ENCODE measurements at regions not wholly inside any gene's neighbourhood (a gene's known extent, or its start where the extent isn't known, plus 50 kb on each side); places are given as distances from the start of the nearest gene placed in this dataset.

DNA sequence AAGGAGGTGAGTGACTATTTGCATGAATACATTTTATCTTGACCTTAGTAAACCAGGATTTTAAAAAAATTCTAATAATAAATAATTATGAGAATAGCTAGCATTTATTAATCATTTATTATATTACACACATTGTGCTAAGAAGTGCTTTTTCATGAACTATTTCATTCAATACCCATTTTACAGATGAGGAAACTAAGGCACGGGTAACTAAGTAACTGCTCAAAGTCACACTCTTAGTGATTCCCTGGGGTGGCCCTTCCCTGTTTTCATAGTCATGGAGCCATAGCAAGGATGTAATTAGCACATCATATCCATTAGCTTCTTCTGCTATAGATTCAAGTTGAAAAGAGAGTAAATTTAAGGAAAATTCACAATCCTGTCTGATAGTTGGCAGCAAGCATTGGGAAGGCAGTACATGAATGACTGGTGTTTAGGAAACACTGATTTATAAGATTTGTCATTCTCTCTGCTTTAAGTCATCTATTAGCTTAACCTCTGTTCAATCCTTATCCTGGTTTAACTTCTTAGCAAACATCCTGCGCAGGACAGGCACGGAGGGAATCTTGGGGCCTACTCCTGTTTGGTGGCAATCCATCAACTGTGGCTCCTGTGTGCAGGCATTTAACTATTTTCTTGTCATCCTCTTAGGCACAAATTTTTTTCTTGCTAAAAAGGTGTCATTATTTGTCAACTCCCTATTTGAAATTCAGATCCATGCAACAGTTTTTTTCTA lies 68.3 kb downstream of the RIN2 start:
- no peaks in the 10 kb centered on the region for H3K4me1 ChIP-seq (ENCODE audit: control insufficient read depth, low read depth, low read length)
- no peak overlapping the region for H3K18ac ChIP-seq (ENCODE audit: low read length)
- H4K5ac ChIP-seq (ENCODE audit: low read length) = no peak overlapping the region
- H3K79me2 ChIP-seq (ENCODE audit: control insufficient read depth, insufficient read depth, low read length) = no peaks in the 10 kb centered on the region
- no peak overlapping the region for H3K27ac ChIP-seq (ENCODE audit: low read depth, low read length)
- no peak overlapping the region for H3K23ac ChIP-seq (ENCODE audit: low read length)
- no peak overlapping the region for H4K8ac ChIP-seq (ENCODE audit: low read depth, low read length)
- no peaks in the 10 kb centered on the region for H3K27me3 ChIP-seq (ENCODE audit: insufficient read depth, low read length, poor library complexity)
- no peak overlapping the region for H3K56ac ChIP-seq (ENCODE audit: low read length)
- no peaks in the 10 kb centered on the region for H3K79me1 ChIP-seq (ENCODE audit: low read length)
- no peak overlapping the region for H2BK15ac ChIP-seq (replicated peaks; ENCODE audit: low read depth)
- no peak for DNase-seq
- no peak overlapping the region for H2BK120ac ChIP-seq (ENCODE audit: low read depth, low read length)
- no peak overlapping the region for H3K4me3 ChIP-seq (ENCODE audit: low read length)
- H3K36me3 ChIP-seq (ENCODE audit: control insufficient read depth, insufficient read depth, low read length) = no peaks in the 10 kb centered on the region
- no peak overlapping the region for H3K4me2 ChIP-seq (ENCODE audit: low read length)
- no peak overlapping the region for H2BK5ac ChIP-seq (ENCODE audit: low read length)
- H2AK5ac ChIP-seq (ENCODE audit: low read length) = no peak overlapping the region
- no peak overlapping the region for H3K4ac ChIP-seq (ENCODE audit: low read depth, low read length)
- WGBS (ENCODE audit: extremely low coverage, insufficient coverage, low lambda C conversion rate) = no CpG with 5 or more reads among the region's 3 CpGs
- no peak overlapping the region for H3K9ac ChIP-seq (ENCODE audit: low read length)

DNA sequence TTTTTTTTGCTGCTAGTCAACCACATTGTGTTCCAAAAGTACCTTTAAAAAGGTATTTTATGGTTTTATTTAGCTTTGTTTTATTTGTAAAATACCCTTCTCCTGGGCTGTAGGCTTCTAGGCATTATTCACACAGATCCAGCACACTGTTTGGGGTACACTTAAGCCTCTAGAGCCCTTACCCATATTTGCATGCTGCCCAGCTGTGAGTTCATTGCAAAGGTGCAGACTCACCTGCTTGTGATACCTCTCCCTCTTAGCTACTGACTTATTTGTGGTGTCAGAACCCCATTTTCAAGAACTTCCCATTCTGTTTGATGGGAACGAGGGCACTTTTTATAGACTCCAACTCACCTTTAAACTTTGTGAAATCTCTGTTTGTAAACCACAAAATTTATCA lies 69.8 kb downstream of the RIN2 start:
- no peak overlapping the region for H2BK5ac ChIP-seq (ENCODE audit: low read length)
- H3K27ac ChIP-seq (ENCODE audit: low read depth, low read length) = no peak overlapping the region
- H3K79me1 ChIP-seq (ENCODE audit: low read length) = no peaks in the 10 kb centered on the region
- no peak overlapping the region for H3K9ac ChIP-seq (ENCODE audit: low read length)
- H3K4me3 ChIP-seq (ENCODE audit: low read length) = no peak overlapping the region
- H3K36me3 ChIP-seq (ENCODE audit: control insufficient read depth, insufficient read depth, low read length) = no peaks in the 10 kb centered on the region
- no peak overlapping the region for H3K4me2 ChIP-seq (ENCODE audit: low read length)
- no peak overlapping the region for H4K5ac ChIP-seq (ENCODE audit: low read length)
- H3K23ac ChIP-seq (ENCODE audit: low read length) = no peak overlapping the region
- no peak overlapping the region for H2AK5ac ChIP-seq (ENCODE audit: low read length)
- no peaks in the 10 kb centered on the region for H3K4me1 ChIP-seq (ENCODE audit: control insufficient read depth, low read depth, low read length)
- H4K8ac ChIP-seq (ENCODE audit: low read depth, low read length) = no peak overlapping the region
- H3K56ac ChIP-seq (ENCODE audit: low read length) = no peak overlapping the region
- H3K4ac ChIP-seq (ENCODE audit: low read depth, low read length) = no peak overlapping the region
- H3K18ac ChIP-seq (ENCODE audit: low read length) = no peak overlapping the region
- no peaks in the 10 kb centered on the region for H3K79me2 ChIP-seq (ENCODE audit: control insufficient read depth, insufficient read depth, low read length)
- H3K27me3 ChIP-seq (ENCODE audit: insufficient read depth, low read length, poor library complexity) = no peaks in the 10 kb centered on the region
- H2BK15ac ChIP-seq (replicated peaks; ENCODE audit: low read depth) = no peak overlapping the region
- no CpG with 5 or more reads among the region's 1 CpG for WGBS (ENCODE audit: extremely low coverage, insufficient coverage, low lambda C conversion rate)
- H2BK120ac ChIP-seq (ENCODE audit: low read depth, low read length) = no peak overlapping the region
- DNase-seq = no peak

DNA sequence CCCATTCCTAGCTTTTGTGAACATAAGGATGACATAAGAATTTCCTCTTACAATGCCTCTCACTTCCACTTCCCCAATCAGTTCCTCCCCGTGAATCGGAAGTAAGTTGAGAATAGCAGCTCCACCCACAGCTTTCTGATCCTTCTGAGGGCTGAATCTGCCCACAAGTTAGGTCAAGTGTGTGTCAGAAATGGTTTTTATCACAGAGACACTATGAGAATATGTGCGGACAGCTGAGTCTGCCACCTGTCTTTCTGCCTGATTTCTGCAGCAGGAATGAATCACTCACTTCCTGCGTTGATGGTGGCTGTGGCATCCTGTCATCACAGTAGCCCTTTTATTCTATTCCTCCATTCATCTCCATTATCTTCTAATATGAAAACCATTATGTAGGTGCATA lies 70.2 kb downstream of the RIN2 start:
- no peak overlapping the region for H4K5ac ChIP-seq (ENCODE audit: low read length)
- no peak overlapping the region for H3K4ac ChIP-seq (ENCODE audit: low read depth, low read length)
- H3K56ac ChIP-seq (ENCODE audit: low read length) = no peak overlapping the region
- no peaks in the 10 kb centered on the region for H3K27me3 ChIP-seq (ENCODE audit: insufficient read depth, low read length, poor library complexity)
- DNase-seq = no peak
- no peaks in the 10 kb centered on the region for H3K79me1 ChIP-seq (ENCODE audit: low read length)
- no peak overlapping the region for H2AK5ac ChIP-seq (ENCODE audit: low read length)
- no peaks in the 10 kb centered on the region for H3K79me2 ChIP-seq (ENCODE audit: control insufficient read depth, insufficient read depth, low read length)
- no peak overlapping the region for H3K4me2 ChIP-seq (ENCODE audit: low read length)
- H2BK15ac ChIP-seq (replicated peaks; ENCODE audit: low read depth) = no peak overlapping the region
- H3K27ac ChIP-seq (ENCODE audit: low read depth, low read length) = no peak overlapping the region
- H3K9ac ChIP-seq (ENCODE audit: low read length) = no peak overlapping the region
- no CpG with 5 or more reads among the region's 4 CpGs for WGBS (ENCODE audit: extremely low coverage, insufficient coverage, low lambda C conversion rate)
- no peak overlapping the region for H2BK120ac ChIP-seq (ENCODE audit: low read depth, low read length)
- no peaks in the 10 kb centered on the region for H3K4me1 ChIP-seq (ENCODE audit: control insufficient read depth, low read depth, low read length)
- no peak overlapping the region for H2BK5ac ChIP-seq (ENCODE audit: low read length)
- no peak overlapping the region for H4K8ac ChIP-seq (ENCODE audit: low read depth, low read length)
- no peak overlapping the region for H3K18ac ChIP-seq (ENCODE audit: low read length)
- H3K23ac ChIP-seq (ENCODE audit: low read length) = no peak overlapping the region
- no peak overlapping the region for H3K4me3 ChIP-seq (ENCODE audit: low read length)
- H3K36me3 ChIP-seq (ENCODE audit: control insufficient read depth, insufficient read depth, low read length) = no peaks in the 10 kb centered on the region

DNA sequence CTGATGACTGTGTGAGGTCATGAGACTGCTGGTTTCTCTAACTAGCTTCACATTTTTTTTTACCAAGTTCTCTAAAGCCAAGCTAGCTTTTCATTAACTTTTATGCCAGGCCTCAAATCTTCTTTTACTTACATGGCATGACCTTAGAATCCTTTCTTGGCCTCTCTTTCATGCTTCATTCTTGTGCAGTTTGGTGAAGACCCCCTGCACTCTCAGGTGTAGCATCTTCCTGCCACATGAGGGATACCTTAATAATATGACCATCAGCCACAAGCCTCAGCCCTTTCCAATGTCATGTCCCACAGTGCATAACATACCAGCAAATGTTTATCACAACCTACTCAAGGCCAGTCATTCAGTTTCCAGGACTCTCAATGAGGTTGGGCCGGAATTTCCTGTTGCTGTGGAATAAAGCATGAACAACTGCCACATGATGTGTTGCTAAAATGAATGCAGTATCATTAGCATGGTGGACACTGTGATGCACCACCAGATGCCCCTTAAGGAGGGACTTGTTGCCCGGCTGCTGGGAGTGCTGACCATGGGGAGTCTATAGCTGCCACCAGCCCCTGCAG lies 72.2 kb downstream of the RIN2 start:
- Histone ChIP-seq H3K56ac (ENCODE audit: low read length) (no peak overlapping the region), H2BK5ac (ENCODE audit: low read length) (no peak overlapping the region), H3K4me1 (ENCODE audit: control insufficient read depth, low read depth, low read length) (no peaks in the 10 kb centered on the region), H3K36me3 (ENCODE audit: control insufficient read depth, insufficient read depth, low read length) (no peaks in the 10 kb centered on the region), H2BK120ac (ENCODE audit: low read depth, low read length) (no peak overlapping the region), H3K79me1 (ENCODE audit: low read length) (no peaks in the 10 kb centered on the region), H3K9ac (ENCODE audit: low read length) (no peak overlapping the region), H3K27me3 (ENCODE audit: insufficient read depth, low read length, poor library complexity) (no peaks in the 10 kb centered on the region), H3K4me2 (ENCODE audit: low read length) (no peak overlapping the region), H4K5ac (ENCODE audit: low read length) (no peak overlapping the region), H3K4me3 (ENCODE audit: low read length) (no peak overlapping the region), H2BK15ac (replicated peaks; ENCODE audit: low read depth) (no peak overlapping the region), H2AK5ac (ENCODE audit: low read length) (no peak overlapping the region), H3K4ac (ENCODE audit: low read depth, low read length) (no peak overlapping the region), H3K27ac (ENCODE audit: low read depth, low read length) (no peak overlapping the region), H3K79me2 (ENCODE audit: control insufficient read depth, insufficient read depth, low read length) (no peaks in the 10 kb centered on the region), H4K8ac (ENCODE audit: low read depth, low read length) (no peak overlapping the region), H3K23ac (ENCODE audit: low read length) (no peak overlapping the region), H3K18ac (ENCODE audit: low read length) (no peak overlapping the region)
- no CpG with 5 or more reads among the region's 2 CpGs for WGBS (ENCODE audit: extremely low coverage, insufficient coverage, low lambda C conversion rate)
- DNase-seq = no peak

DNA sequence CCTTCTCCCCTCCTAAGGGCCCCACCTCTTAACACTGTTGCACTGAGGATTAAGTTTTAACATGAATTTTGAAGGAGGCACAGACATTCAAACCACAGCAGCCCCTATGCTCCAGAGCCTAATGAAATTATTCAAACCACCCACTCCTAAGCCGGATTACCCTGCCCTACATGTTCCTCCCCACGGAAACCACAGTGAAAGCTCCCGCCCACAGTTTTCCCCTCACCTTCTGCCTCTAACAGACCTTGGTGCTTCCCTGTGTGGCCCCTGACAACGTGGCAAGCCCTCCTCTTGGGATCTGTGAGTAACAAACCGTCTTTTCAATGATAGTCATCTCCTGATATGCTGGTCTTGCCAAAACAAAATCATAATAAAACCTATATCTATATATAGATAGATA lies 74.8 kb downstream of the RIN2 start:
- H3K79me2 ChIP-seq (ENCODE audit: control insufficient read depth, insufficient read depth, low read length) = no peaks in the 10 kb centered on the region
- H2AK5ac ChIP-seq (ENCODE audit: low read length) = no peak overlapping the region
- no peak overlapping the region for H3K18ac ChIP-seq (ENCODE audit: low read length)
- no peak overlapping the region for H4K8ac ChIP-seq (ENCODE audit: low read depth, low read length)
- no peak overlapping the region for H3K4me2 ChIP-seq (ENCODE audit: low read length)
- H2BK120ac ChIP-seq (ENCODE audit: low read depth, low read length) = no peak overlapping the region
- no peaks in the 10 kb centered on the region for H3K36me3 ChIP-seq (ENCODE audit: control insufficient read depth, insufficient read depth, low read length)
- WGBS (ENCODE audit: extremely low coverage, insufficient coverage, low lambda C conversion rate) = no CpG with 5 or more reads among the region's 5 CpGs
- DNase-seq = no peak
- no peak overlapping the region for H3K9ac ChIP-seq (ENCODE audit: low read length)
- no peak overlapping the region for H3K4me3 ChIP-seq (ENCODE audit: low read length)
- H3K27me3 ChIP-seq (ENCODE audit: insufficient read depth, low read length, poor library complexity) = no peaks in the 10 kb centered on the region
- no peak overlapping the region for H4K5ac ChIP-seq (ENCODE audit: low read length)
- H3K4me1 ChIP-seq (ENCODE audit: control insufficient read depth, low read depth, low read length) = no peaks in the 10 kb centered on the region
- no peak overlapping the region for H3K56ac ChIP-seq (ENCODE audit: low read length)
- H3K23ac ChIP-seq (ENCODE audit: low read length) = no peak overlapping the region
- H2BK15ac ChIP-seq (replicated peaks; ENCODE audit: low read depth) = no peak overlapping the region
- H2BK5ac ChIP-seq (ENCODE audit: low read length) = no peak overlapping the region
- H3K79me1 ChIP-seq (ENCODE audit: low read length) = no peaks in the 10 kb centered on the region
- no peak overlapping the region for H3K4ac ChIP-seq (ENCODE audit: low read depth, low read length)
- H3K27ac ChIP-seq (ENCODE audit: low read depth, low read length) = no peak overlapping the region

DNA sequence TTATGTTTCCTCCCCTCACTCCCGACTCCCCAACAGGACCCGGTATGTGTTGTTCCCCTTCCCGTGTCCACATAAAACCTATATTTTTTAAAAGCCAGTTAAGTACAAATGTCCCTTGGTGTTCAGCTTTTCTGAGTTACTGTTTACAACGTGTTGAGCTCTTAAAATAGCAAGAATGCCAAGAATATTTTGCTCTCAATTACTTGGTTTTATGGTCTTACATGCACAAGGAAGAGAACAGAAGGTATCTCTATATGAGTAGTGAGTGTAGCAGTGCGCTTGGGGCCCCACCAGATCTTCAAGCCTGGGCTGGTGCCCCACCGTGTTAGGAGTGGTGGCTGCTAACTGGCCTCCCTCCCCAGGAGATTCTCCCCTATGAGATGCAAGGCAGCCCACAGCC lies 75.3 kb downstream of the RIN2 start:
- no peak overlapping the region for H3K56ac ChIP-seq (ENCODE audit: low read length)
- H3K36me3 ChIP-seq (ENCODE audit: control insufficient read depth, insufficient read depth, low read length) = no peaks in the 10 kb centered on the region
- no peak overlapping the region for H2BK5ac ChIP-seq (ENCODE audit: low read length)
- H3K9ac ChIP-seq (ENCODE audit: low read length) = no peak overlapping the region
- no peak overlapping the region for H2BK120ac ChIP-seq (ENCODE audit: low read depth, low read length)
- H3K4me3 ChIP-seq (ENCODE audit: low read length) = no peak overlapping the region
- H3K23ac ChIP-seq (ENCODE audit: low read length) = no peak overlapping the region
- H3K27ac ChIP-seq (ENCODE audit: low read depth, low read length) = no peak overlapping the region
- no peak overlapping the region for H3K4me2 ChIP-seq (ENCODE audit: low read length)
- H3K4ac ChIP-seq (ENCODE audit: low read depth, low read length) = no peak overlapping the region
- H3K27me3 ChIP-seq (ENCODE audit: insufficient read depth, low read length, poor library complexity) = no peaks in the 10 kb centered on the region
- no peaks in the 10 kb centered on the region for H3K4me1 ChIP-seq (ENCODE audit: control insufficient read depth, low read depth, low read length)
- H3K18ac ChIP-seq (ENCODE audit: low read length) = no peak overlapping the region
- WGBS (ENCODE audit: extremely low coverage, insufficient coverage, low lambda C conversion rate) = no CpG with 5 or more reads among the region's 6 CpGs
- no peak overlapping the region for H2BK15ac ChIP-seq (replicated peaks; ENCODE audit: low read depth)
- no peak overlapping the region for H4K8ac ChIP-seq (ENCODE audit: low read depth, low read length)
- no peaks in the 10 kb centered on the region for H3K79me1 ChIP-seq (ENCODE audit: low read length)
- H3K79me2 ChIP-seq (ENCODE audit: control insufficient read depth, insufficient read depth, low read length) = no peaks in the 10 kb centered on the region
- H4K5ac ChIP-seq (ENCODE audit: low read length) = no peak overlapping the region
- no peak for DNase-seq
- no peak overlapping the region for H2AK5ac ChIP-seq (ENCODE audit: low read length)
